Hematopoietic multipotent progenitor cell treated with erythropoietin and hydrocortisone succinate and interleukin-3 and kit ligand, for 4 days (in vitro differentiated cells): ENCODE measurements at regions not wholly inside any gene's neighbourhood (a gene's known extent, or its start where the extent isn't known, plus 50 kb on each side); places are given as distances from the start of the nearest gene placed in this dataset.

Source experiments
- DNase-seq: peaks from one replicate; pipeline ENCODE4 v3.0.0-alpha.2; 2015

DNA sequence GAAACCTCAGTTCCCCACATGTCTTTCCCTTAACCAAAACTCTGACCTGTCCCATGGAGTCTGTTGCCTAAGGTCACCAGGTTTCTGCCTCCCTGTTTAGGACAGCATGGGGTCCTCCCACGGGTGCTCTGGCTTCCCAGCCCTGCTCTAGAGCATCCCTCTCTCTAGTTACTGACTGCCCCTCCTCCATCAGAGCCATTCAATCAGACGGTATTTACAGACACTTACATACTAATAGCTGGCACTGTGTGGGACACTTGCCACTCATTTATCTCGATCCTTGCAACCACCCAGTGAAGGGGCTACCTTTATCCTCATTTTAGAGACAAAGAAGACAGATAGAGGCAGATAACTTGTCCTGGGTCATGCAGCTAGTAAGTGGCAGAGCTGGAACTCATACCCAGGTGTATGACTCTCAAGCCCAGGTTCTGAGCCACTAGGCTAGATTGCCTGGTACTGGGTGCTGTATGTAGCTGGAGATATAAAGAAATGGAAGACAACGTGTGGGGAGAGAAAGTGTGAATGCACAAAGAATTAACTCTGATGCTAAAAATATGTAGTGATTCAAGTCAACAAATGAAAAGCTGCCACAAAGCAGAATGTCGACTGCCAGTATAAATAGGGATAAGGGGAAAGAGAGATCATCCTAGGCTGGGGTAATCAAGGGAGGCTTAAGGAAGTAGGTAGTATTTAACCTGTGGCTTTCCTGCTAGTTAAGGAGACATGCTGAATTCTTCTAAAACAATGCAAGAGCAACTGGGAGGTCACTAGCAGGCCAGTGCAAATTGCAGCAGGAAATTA, 52.5 kb upstream of the PDE8B start:
- DNase-seq = no peak

DNA sequence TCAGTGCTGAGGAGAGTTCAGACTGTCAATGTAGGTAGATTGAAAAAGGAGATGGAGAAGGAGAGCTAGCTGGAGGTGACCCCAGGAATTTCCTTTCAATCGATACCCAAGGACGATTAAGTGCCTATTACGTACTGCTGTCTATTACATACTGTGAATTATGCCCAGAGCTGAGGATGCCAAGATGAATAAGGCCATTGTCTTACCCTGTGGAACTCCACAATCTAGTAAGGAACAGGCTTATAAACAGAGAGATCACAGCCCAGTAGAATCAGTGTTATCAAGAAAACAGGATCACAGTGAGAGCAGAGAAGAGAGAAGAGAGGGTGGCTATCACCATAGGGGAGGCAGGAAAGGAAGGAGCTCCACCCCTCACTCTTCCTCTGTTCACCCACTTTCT, 54.1 kb upstream of the PDE8B start:
- DNase-seq = no peak

DNA sequence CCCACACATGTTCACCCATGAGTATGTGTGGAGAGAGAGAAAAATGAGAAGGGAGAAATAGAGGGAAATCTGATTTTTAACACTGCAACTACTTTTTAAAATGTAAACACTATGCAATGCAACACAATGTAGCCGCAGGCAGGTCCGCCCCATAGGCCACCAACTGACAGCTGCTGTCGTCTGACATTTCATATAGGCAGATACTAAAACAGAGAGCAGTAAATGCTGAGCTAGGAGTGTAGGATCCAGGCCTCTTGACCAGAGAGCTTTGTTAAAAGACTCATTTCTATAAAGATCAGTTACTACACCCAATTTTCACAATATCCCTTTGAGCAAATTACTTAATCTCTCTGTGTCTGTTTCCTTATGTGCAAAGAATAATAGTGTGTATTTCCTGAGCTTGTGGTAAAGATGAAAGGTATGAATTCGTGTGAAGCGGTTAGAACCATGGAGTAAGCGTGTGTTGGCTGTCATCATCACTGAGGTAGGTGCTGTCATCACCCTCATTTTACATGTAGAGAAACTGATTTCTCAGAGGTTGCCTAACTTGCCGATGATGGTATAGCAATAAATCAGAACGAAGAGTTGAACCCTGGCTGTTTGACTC, 55.2 kb upstream of the PDE8B start:
- DNase-seq = peak; percentile 17

DNA sequence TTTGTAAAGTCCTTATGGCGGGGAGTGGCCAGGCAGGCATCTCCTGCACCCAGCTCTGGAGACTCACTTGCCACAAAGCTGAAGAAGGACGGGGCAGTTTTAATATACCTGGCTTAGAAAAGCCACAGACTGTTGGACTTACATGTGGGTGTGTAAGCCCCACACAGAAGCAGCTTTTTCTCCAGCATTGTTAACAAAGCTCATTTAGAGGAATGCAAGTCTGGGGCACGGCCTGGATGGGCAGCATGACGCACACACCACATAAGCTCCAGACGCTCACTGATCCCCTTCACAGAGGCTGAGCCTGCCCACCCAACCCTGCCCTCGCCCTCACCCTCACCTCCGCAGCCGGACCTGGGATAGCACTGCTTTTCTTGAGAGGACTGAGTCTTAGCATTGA, 58.0 kb upstream of the PDE8B start:
- DNase-seq = no peak

DNA sequence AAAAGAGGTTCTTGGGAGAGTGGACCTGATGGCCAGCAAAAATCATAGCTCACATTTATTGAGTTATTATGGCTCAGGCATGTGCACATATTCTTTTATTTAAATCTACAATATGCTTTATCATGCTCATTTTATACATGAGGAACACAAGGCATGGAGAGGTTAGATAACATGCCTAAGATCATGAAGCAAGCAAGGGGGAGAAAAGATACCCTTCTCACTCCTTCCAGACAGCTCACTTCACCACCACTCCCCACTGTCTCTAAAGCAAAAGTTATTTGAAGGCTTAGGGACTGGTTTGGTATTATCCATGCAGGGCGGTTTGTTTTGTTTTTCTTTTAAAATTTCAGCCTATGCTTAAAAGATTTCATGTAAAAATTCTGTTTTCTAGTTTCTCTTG, 59.0 kb upstream of the PDE8B start:
- peak; percentile 72 for DNase-seq

DNA sequence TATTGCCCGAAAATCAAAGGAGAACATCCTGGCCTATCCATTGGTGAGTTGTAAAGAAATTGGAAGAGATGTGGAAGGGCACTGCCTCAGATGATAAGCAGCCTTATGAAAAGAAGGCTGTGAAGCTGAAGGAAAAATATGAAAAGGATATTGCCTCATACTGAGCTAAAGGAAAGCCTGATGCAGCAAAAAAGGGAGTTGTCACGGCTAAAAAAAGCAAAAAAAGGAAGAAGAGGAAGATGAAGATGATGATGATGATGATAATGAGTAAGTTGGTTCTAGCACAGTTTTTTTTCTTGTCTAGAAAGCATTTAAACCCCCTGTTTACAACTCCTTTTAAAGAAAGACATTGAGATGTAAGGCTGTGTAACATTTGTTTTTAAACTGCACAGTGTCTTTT, 59.8 kb upstream of the ZBED3 start:
- DNase-seq = peak; percentile 44

DNA sequence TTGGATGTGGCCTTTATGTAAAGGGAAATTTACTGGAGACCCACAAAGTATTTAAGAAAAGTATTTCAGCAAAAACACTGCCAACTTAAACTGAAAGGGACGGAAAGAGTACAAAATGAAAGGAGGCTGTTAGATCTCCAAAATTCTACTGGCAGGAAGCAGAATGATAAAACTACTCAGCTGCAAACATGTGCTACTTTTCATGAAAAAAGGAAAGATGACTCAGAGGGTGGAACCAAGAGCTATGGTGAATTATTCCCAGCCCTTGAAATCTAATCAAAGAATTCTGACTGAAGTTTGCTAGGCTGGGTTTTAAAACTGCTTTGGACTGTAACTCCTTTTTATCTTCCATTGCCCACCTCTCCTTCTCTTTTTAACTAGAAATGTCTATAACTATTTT, 58.6 kb upstream of the ZBED3 start:
- peak; percentile 26 for DNase-seq

DNA sequence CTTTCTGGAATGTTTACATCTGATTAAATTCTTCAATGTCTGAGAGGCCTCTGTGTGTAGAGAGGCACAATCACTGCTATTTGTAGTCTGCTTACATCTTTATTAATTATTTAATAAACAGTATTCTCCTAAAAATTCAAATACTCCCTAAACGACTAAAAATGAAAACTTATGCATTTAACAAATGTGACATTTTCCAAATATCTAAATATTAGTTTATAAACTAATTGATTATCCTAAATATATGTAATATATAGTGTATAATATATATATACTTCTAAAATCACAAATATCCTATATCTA, 57.7 kb upstream of the ZBED3 start:
- DNase-seq = no peak

DNA sequence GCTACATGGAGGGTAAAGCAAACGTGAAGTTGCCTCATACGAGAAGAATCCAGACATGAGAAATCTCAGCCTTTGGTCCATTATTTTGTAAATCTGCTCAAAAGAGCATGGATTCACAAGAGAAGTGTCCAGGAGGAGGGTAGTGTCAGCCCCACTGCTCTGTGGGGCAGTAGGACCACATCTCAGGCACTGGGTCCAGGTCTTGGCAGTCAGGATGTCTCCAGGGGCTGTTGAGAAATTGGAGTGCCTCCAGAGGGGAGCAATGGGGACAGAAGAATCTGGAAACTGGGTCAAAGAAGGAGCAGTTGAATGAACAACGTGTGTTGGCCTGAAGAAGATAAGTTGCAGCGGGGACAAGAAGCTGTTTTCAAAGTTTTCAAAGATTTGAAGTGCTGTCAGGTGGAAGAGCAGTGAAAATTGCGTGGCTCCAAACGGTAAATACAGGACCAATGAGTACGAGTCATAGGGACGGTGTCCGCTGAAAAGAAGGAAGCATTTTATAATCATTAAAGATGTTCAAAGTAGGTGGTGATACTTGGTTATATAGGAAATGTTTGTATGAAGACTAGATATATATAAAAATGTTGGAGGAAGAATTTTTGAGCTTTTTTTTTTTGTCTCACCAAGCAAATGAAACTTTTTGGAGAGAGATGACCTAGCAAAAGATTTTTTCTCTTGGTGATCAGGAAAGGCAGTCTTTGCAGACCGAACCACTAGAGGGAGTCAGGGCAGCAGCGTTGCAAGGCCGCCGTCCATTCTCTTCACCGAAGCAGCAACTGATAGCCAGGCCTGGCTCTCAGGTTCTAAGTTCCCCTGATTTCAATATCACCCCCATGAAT, 57.1 kb upstream of the ZBED3 start:
- peak; percentile 88 for DNase-seq

DNA sequence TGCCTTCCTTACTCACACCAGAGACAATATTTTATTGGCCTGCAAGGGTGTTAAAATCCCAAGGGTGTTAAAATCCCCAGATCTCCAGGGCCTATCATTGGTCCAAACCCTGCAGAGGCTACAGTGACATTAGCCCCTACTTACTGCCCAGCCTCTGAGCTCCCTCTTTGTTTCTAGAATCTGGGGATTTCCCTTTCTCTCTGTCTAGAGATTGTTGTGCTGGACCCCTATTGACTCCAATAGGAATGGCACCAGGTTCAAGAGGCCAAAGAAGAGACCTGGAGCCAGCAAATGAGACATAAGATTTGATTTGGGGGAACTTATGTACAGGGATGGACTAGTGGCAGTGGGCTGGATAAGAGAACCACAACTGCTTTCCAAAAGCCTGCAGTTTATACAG, 53.3 kb upstream of the ZBED3 start:
- DNase-seq = no peak

DNA sequence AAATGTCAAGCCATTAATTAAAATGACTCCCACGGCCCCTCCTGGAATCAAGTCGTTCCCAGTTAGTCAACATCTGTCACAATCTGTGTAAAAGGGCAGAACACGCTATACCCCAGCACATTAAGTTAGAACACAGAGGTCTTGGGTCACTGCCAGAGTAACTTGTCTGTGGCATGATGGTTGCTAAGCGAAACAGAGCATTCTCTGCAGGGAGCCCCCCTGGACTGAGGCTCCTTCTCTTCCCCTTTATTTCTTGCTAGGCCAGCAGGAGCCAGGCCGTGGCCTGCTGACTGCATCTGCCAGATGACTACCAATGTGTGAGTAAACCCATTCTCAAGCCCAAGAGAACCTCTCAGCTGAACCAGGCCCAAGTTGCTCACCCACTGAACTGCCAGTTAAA, 51.9 kb upstream of the ZBED3 start:
- DNase-seq = peak; percentile 79
